WERI-Rb-1 (cell line): ENCODE measurements at regions not wholly inside any gene's neighbourhood (a gene's known extent, or its start where the extent isn't known, plus 50 kb on each side); places are given as distances from the start of the nearest gene placed in this dataset.

ENCODE experiments used
- DNase-seq: peaks from one replicate; pipeline ENCODE4 v3.0.0-alpha.2; 2020
- H3K27ac ChIP-seq: fragments of 250-450 bp; sonication (Bioruptor Pico); 2 replicates; pipeline ENCODE4 v1.5.1; 2020; ENCODE audit warnings: mild to moderate bottlenecking, moderate library complexity
- H3K27me3 ChIP-seq: fragments of 250-450 bp; sonication (Bioruptor Pico); 2 replicates; pipeline ENCODE4 v1.5.1; 2021; ENCODE audit warnings: mild to moderate bottlenecking, low read depth, moderate library complexity; ENCODE audit not compliant: insufficient read depth, severe bottlenecking
- H3K36me3 ChIP-seq: fragments of 250-450 bp; sonication (Bioruptor Pico); 2 replicates; pipeline ENCODE4 v1.5.1; 2020; ENCODE audit warnings: mild to moderate bottlenecking, moderate library complexity
- H3K4me3 ChIP-seq: 2 replicates; pipeline ENCODE4 v1.5.1; 2011; ENCODE audit warnings: low read depth, mild to moderate bottlenecking, control low read depth, low read length
- H3K9me3 ChIP-seq: fragments of 250-450 bp; sonication (Bioruptor Pico); 2 replicates; pipeline ENCODE4 v1.5.1; 2021; ENCODE audit warnings: mild to moderate bottlenecking, moderate library complexity; ENCODE audit not compliant: severe bottlenecking
- CTCF ChIP-seq: IDR thresholded peaks from 2 replicates; pipeline ENCODE4 v1.5.1; 2011; ENCODE audit warnings: low read depth, mild to moderate bottlenecking, control low read depth, inconsistent platforms, low read length

- Histone ChIP-seq H3K9me3 (no peaks in the 10 kb centered on the region), H3K27me3 (no peaks in the 10 kb centered on the region), H3K36me3 (no peaks in the 10 kb centered on the region), H3K27ac (no peak overlapping the region), H3K4me3 (no peak overlapping the region)
- no peak for TF ChIP-seq CTCF
- DNase-seq: no peak
Measured at GRCh38 chr3:21879184-21879886, 128.3 kb upstream of the ZNF385D start.

GRCh38 chr3:21888656-21889055, 137.6 kb upstream of the ZNF385D start:
- no peak overlapping the region for H3K4me3 ChIP-seq
- no peak for DNase-seq
- no peaks in the 10 kb centered on the region for H3K9me3 ChIP-seq
- peak overlapping the region; percentile 35 for H3K27ac ChIP-seq
- no peak for TF ChIP-seq CTCF
- no peaks in the 10 kb centered on the region for H3K36me3 ChIP-seq
- H3K27me3 ChIP-seq: no peaks in the 10 kb centered on the region

- H3K36me3 ChIP-seq: no peaks in the 10 kb centered on the region
- H3K27ac ChIP-seq: peak overlapping the region; percentile 44
- no peaks in the 10 kb centered on the region for H3K9me3 ChIP-seq
- DNase-seq: peak; percentile 75
- no peak for TF ChIP-seq CTCF
- no peaks in the 10 kb centered on the region for H3K27me3 ChIP-seq
- H3K4me3 ChIP-seq: no peak overlapping the region
Measured at GRCh38 chr3:21889166-21889565, 138.2 kb upstream of the ZNF385D start.

- no peak overlapping the region for H3K4me3 ChIP-seq
- no peaks in the 10 kb centered on the region for H3K9me3 ChIP-seq
- H3K27me3 ChIP-seq: no peaks in the 10 kb centered on the region
- no peaks in the 10 kb centered on the region for H3K36me3 ChIP-seq
- no peak for DNase-seq
- TF ChIP-seq CTCF: no peak
- no peak overlapping the region for H3K27ac ChIP-seq
Measured at GRCh38 chr3:21892104-21892503, 141.1 kb upstream of the ZNF385D start.

- no peak overlapping the region for H3K27ac ChIP-seq
Measured at GRCh38 chr3:21893242-21893641, 142.2 kb upstream of the ZNF385D start.

More at GRCh38 chr3:21893242-21893641, 142.2 kb upstream of the ZNF385D start:
- no peak for DNase-seq
- no peaks in the 10 kb centered on the region for H3K27me3 ChIP-seq
- H3K4me3 ChIP-seq: no peak overlapping the region
- H3K36me3 ChIP-seq: no peaks in the 10 kb centered on the region
- TF ChIP-seq CTCF: no peak
- no peaks in the 10 kb centered on the region for H3K9me3 ChIP-seq
